K562 (cell line): ENCODE measurements at regions not wholly inside any gene's neighbourhood (a gene's known extent, or its start where the extent isn't known, plus 50 kb on each side); places are given as distances from the start of the nearest gene placed in this dataset.

Experiments
- ARHGAP35 ChIP-seq: fragments of 450-650 bp; IDR thresholded peaks from 2 replicates; pipeline ENCODE4 v1.6.1; 2018; ENCODE audit not compliant: partially characterized antibody
- GTF2E2 ChIP-seq: fragments of 200-800 bp; sonication (Bioruptor generic); IDR thresholded peaks from 2 replicates; pipeline ENCODE4 v1.6.1; 2016; ENCODE audit warnings: missing genetic modification characterization, missing compliant biosample characterization
- HNRNPL ChIP-seq: fragments of 200-400 bp; formaldehyde crosslinking; IDR thresholded peaks from 2 replicates; pipeline ENCODE4 v1.6.1; 2017; ENCODE audit warnings: low read depth, mild to moderate bottlenecking, low read length
- KLF10 ChIP-seq: fragments of 250-450 bp; sonication (Bioruptor Pico); IDR thresholded peaks from 2 replicates; pipeline ENCODE4 v1.6.1; 2021; ENCODE audit warnings: matching md5 sums
- LEF1 ChIP-seq: fragments of 450-650 bp; IDR thresholded peaks from 2 replicates; pipeline ENCODE4 v1.6.1; 2016; ENCODE audit warnings: mild to moderate bottlenecking
- MAZ ChIP-seq, 2 experiments: fragments of 450-650 bp in 1 of 2; sonication (generic) in 1 of 2; formaldehyde crosslinking; IDR thresholded peaks in 1 of 2; conservative IDR thresholded peaks in 1 of 2; 2 replicates each; pipeline versions ENCODE4 v1.4.0 to v1.5.0; 2020; ENCODE audit warnings: mild to moderate bottlenecking in 1 of 2, missing genetic modification reagents in 1 of 2
- NCOA1 ChIP-seq: fragments of 450-650 bp; IDR thresholded peaks from 2 replicates; pipeline ENCODE4 v1.6.1; 2016; ENCODE audit warnings: low read depth
- PYGO2 ChIP-seq: fragments of 450-650 bp; IDR thresholded peaks from 2 replicates; pipeline ENCODE4 v1.6.1; 2016; ENCODE audit warnings: mild to moderate bottlenecking, missing genetic modification characterization, moderate library complexity, missing compliant biosample characterization
- RBM17 ChIP-seq: fragments of 200-400 bp; formaldehyde crosslinking; IDR thresholded peaks from 2 replicates; pipeline ENCODE4 v1.6.1; 2017; ENCODE audit warnings: low read depth, mild to moderate bottlenecking, low read length, borderline replicate concordance
- STAT5A ChIP-seq: IDR thresholded peaks from 2 replicates; pipeline ENCODE4 v1.6.1; 2012; ENCODE audit warnings: low read length, inconsistent platforms, borderline replicate concordance
- TAF1 ChIP-seq: IDR thresholded peaks from 2 replicates; pipeline ENCODE4 v1.6.1; 2011; ENCODE audit warnings: mild to moderate bottlenecking, low read length, moderate library complexity; ENCODE audit not compliant: insufficient read depth, control insufficient read depth, severe bottlenecking; ENCODE audit errors: extremely low read depth
- TOE1 ChIP-seq, 2 experiments: fragments of 450-650 bp in 1 of 2; sonication (generic) in 1 of 2; formaldehyde crosslinking in 1 of 2; IDR thresholded peaks; 2 replicates each; pipeline versions ENCODE4 v1.7.1 to v1.8.0; 2016 to 2022; ENCODE audit warnings: borderline replicate concordance in 2 of 2, mild to moderate bottlenecking in 2 of 2, antibody characterized with exemption in 1 of 2, inconsistent platforms in 1 of 2, low read depth in 1 of 2, missing genetic modification reagents in 1 of 2, moderate library complexity in 1 of 2
- ZNF121 ChIP-seq: sonication (generic); formaldehyde crosslinking; conservative IDR thresholded peaks from 2 replicates; pipeline ENCODE4 v1.8.0; 2022; ENCODE audit warnings: missing genetic modification reagents
- ZNF436 ChIP-seq: fragments of 250-450, 450-650 bp; sonication (Bioruptor Pico); formaldehyde crosslinking; IDR thresholded peaks from 2 replicates; pipeline ENCODE4 v1.7.0; 2020; ENCODE audit warnings: mild to moderate bottlenecking
- ZNF444 ChIP-seq: fragments of 250-450 bp; sonication (Bioruptor Pico); IDR thresholded peaks from 2 replicates; pipeline ENCODE4 v1.4.0; 2020; ENCODE audit warnings: mild to moderate bottlenecking, moderate library complexity
- ZNF518B ChIP-seq: fragments of 250-450 bp; sonication (Bioruptor Pico); IDR thresholded peaks from 2 replicates; pipeline ENCODE4 v1.5.0; 2021; ENCODE audit warnings: mild to moderate bottlenecking, moderate library complexity
- ZNF592 ChIP-seq: fragments of 450-650 bp; IDR thresholded peaks from 2 replicates; pipeline ENCODE4 v1.6.1; 2017; ENCODE audit warnings: antibody characterized with exemption, mild to moderate bottlenecking
- ZNF668 ChIP-seq: fragments of 250-450 bp; sonication (Bioruptor Pico); IDR thresholded peaks from 2 replicates; pipeline ENCODE4 v1.8.0; 2022; ENCODE audit warnings: mild to moderate bottlenecking, inconsistent platforms
- ZNF699 ChIP-seq: fragments of 250-450 bp; sonication (Bioruptor Pico); IDR thresholded peaks from 2 replicates; pipeline ENCODE4 v1.8.0; 2021; ENCODE audit warnings: mild to moderate bottlenecking, moderate library complexity; ENCODE audit not compliant: insufficient replicate concordance
- ZSCAN32 ChIP-seq: fragments of 450-650 bp; formaldehyde crosslinking; IDR thresholded peaks from 2 replicates; pipeline ENCODE4 v1.4.0; 2020; ENCODE audit warnings: mild to moderate bottlenecking, moderate library complexity

DNA sequence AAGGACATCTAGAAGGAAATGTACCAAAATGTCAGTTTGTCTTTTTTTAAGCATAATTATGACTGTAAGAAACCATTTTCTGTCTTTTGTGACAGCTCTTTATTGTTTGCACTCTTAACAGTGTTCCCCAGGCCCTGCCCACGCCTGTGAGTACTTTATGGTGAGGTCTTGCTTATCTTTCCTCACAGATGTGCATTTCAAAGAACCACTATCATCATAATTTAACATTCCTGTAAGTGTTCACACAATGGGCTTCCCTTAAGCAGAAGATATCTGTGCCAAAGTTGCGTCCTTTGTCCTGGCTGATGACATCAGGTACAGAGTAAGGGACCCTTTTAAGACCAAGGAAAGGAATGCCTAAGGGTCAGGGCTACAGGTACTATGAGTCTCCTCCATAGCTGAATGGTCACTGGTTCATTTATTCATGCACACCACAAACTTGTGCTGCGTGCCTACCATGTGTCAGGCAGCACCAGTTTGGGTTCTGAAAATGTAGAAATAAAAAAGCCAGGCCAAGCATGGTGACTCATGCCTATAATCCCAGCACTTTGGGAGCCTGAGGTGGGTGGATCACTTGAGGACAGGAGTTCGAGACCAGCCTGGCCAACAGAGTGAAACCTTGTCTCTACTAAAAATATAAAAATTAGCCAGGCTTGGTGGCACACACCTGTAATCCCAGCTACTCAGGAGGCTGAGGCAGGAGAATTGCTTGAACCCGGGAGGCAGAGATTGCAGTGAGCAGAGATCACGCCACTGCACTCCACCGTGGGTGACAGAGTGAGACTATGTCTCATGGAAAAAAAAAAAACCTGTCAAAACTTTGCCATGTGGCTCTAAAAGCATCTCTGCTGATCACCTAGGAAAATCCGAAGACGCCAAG, 55.4 kb upstream of the NLK start (continued):
- TF ChIP-seq ZNF444 (CRISPR knock-in tag) (no peak), HNRNPL (no peak), ZSCAN32 (CRISPR knock-in tag) (0 out of 2 replicates have a peak, but pooled peaks have one; percentile 32), PYGO2 (tag) (peak; percentile 69; the same call in 1 of the 2 replicates), TOE1 (IDR thresholded peaks at IDR 0.05; ENCODE audit: borderline replicate concordance) (peak; percentile 69; the same call in 1 of the 2 replicates), TOE1 (CRISPR knock-in tag; IDR thresholded peaks at IDR 0.05; ENCODE audit: borderline replicate concordance, low read depth) (no peak), MAZ (CRISPR knock-in tag; conservative IDR thresholded peaks at IDR 0.05 in 1 of 2, IDR thresholded peaks at IDR 0.05 in 1 of 2) (peak; percentile 57 to 64; a peak in 3 of 4 replicates), ZNF668 (CRISPR knock-in tag) (no peak), LEF1 (peak; percentile 100), GTF2E2 (no peak), ZNF592 (peak; percentile 92), TAF1 (peak; percentile 41), ARHGAP35 (no peak), NCOA1 (peak; percentile 92), ZNF436 (CRISPR knock-in tag) (no peak), ZNF518B (CRISPR knock-in tag) (no peak), RBM17 (no peak), ZNF121 (CRISPR knock-in tag) (no peak), ZNF699 (CRISPR knock-in tag) (no peak), STAT5A (peak; percentile 99), KLF10 (CRISPR knock-in tag) (no peak)
